GM18502 (cell line): ENCODE measurements at regions not wholly inside any gene's neighbourhood (a gene's known extent, or its start where the extent isn't known, plus 50 kb on each side); places are given as distances from the start of the nearest gene placed in this dataset.
"Not testable (repeated sequence)": the region's sequence is repeated elsewhere in the genome, so short reads cannot be mapped to it uniquely, and the experiment has no call there.

Experiments
- ATAC-seq: cut with Tn5 transposase; IDR thresholded peaks from one replicate; pipeline ENCODE4 v1.9.1; 2021; ENCODE audit warnings: mild to moderate bottlenecking; ENCODE audit not compliant: unreplicated experiment, poor library complexity

- ATAC-seq: no peak
Measured at GRCh38 chr2:176562359-176563078, 293.3 kb downstream of the MTX2 start.

- no peak for ATAC-seq
Measured at GRCh38 chr2:176565641-176566323, 296.5 kb downstream of the MTX2 start.

GRCh38 chr2:176566496-176566895 is 297.3 kb downstream of the MTX2 start:
- ATAC-seq: no peak

- no peak for ATAC-seq
Measured at GRCh38 chr2:176566961-176567360, 297.7 kb downstream of the MTX2 start.

- no peak for ATAC-seq
Measured at GRCh38 chr2:176567361-176567760, 298.1 kb downstream of the MTX2 start.

- ATAC-seq: no peak
Measured at GRCh38 chr2:176569574-176569973, 300.3 kb downstream of the MTX2 start.

- no peak for ATAC-seq
Measured at GRCh38 chr2:176573612-176574483, 304.6 kb downstream of the MTX2 start.

- ATAC-seq: no peak
Measured at GRCh38 chr2:176574484-176575236, 305.4 kb downstream of the MTX2 start.

- no peak for ATAC-seq
Measured at GRCh38 chr2:176575237-176575744, 306.0 kb downstream of the MTX2 start.

- no peak for ATAC-seq
Measured at GRCh38 chr2:176577054-176577453, 307.8 kb downstream of the MTX2 start.

- ATAC-seq: not testable (repeated sequence)
Measured at GRCh38 chr2:176578292-176578691, 309.1 kb downstream of the MTX2 start.

- ATAC-seq: no peak
Measured at GRCh38 chr2:176579608-176580007, 310.4 kb downstream of the MTX2 start.

- no peak for ATAC-seq
Measured at GRCh38 chr2:176581557-176582165, 312.4 kb downstream of the MTX2 start.

- no peak for ATAC-seq
Measured at GRCh38 chr2:176582176-176582575, 312.9 kb downstream of the MTX2 start.

GRCh38 chr2:176582990-176583481 is 313.8 kb downstream of the MTX2 start:
- no peak for ATAC-seq

GRCh38 chr2:176583607-176584006 is 314.4 kb downstream of the MTX2 start:
- no peak for ATAC-seq

- ATAC-seq: no peak
Measured at GRCh38 chr2:176584333-176584732, 315.1 kb downstream of the MTX2 start.

GRCh38 chr2:176585291-176585690 is 316.0 kb downstream of the MTX2 start:
- no peak for ATAC-seq

GRCh38 chr2:176585791-176586190 is 316.5 kb downstream of the MTX2 start:
- ATAC-seq: no peak
